Testis (tissue), 2 donors: ENCODE measurements at regions not wholly inside any gene's neighbourhood (a gene's known extent, or its start where the extent isn't known, plus 50 kb on each side); places are given as distances from the start of the nearest gene placed in this dataset.

Experiments used
- CTCF ChIP-seq, 3 experiments: fragments of 450-650 bp in 2 of 3; fragments of 200-600 bp in 1 of 3; sonication (generic) in 1 of 3; IDR thresholded peaks; one replicate each; pipeline ENCODE4 v1.5.1; 2016 to 2019; ENCODE audit warnings: antibody characterized with exemption in 3 of 3, mild to moderate bottlenecking in 2 of 3, moderate library complexity in 1 of 3
- POLR2A ChIP-seq: fragments of 450-650 bp; IDR thresholded peaks from one replicate; pipeline ENCODE4 v1.6.1; 2017; ENCODE audit warnings: antibody characterized with exemption, mild to moderate bottlenecking, moderate library complexity

- TF ChIP-seq CTCF (IDR thresholded peaks at IDR 0.05) (no peak), POLR2A (no peak)
Observed at GRCh38 chr6:11386726-11387125, 150.8 kb upstream of the TMEM170B start.
